SHP77 treated with DMSO at 0.1 percent for 48 hours (cell line): ENCODE measurements at regions not wholly inside any gene's neighbourhood (a gene's known extent, or its start where the extent isn't known, plus 50 kb on each side); places are given as distances from the start of the nearest gene placed in this dataset.
"Not testable (repeated sequence)": the region's sequence is repeated elsewhere in the genome, so short reads cannot be mapped to it uniquely, and the experiment has no call there.

Source experiments
- DNase-seq: peaks from one replicate; lab custom pipeline; 2025; lab: John Stamatoyannopoulos, UW

DNA sequence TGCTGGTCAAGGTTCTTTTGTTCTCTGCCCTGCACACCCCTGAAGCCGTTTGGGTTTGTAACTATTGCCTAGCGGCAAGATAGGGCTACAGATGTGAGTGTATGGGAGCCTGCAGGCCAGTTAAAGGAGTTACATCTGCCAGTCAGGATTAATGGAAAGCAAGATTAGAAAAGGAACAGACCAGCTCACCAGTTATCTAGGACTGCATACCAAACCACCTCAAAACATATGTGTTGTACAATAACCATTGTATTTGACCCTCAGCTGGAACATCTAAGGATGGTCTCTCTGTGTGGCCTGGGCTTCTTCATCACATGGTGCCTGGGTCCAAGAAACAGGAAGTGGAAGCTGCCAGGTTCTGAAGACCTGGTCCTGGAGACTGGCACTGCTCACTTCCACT is 52.5 kb upstream of the FBXO28 start:
- DNase-seq = no peak

DNA sequence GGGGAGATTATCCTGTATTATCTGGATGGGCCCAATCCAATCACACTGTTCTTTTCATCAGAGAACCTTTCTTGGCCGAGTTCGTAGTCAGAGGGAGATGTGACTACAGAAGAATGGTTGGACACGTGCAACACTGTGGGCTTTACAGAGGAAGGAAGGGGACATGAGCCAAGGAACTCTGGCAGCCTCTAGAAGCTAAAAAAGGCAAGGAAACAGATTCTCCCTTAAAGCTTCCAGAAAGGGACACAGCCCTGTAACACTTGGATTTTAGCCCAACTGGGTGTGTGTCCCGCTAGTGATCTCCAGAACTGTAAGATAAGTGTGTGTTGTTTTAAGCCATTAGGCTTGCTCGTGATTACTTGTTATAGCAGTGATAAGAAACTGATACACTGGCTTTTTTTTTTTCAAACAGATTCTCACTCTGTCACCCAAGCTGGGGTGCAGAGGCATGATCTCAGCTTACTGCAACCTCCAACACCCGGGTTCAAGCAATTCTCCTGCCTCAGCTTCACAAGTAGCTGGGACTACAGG is 53.9 kb upstream of the FBXO28 start:
- DNase-seq = no peak

- DNase-seq = no peak
These were observed 55.6 kb upstream of the FBXO28 start for GRCh38 chr1:224058303-224058702.

- no peak for DNase-seq
These were observed 56.3 kb upstream of the FBXO28 start for GRCh38 chr1:224057461-224058199.

GRCh38 chr1:224054611-224055010 is 59.3 kb upstream of the FBXO28 start:
- no peak for DNase-seq

DNA sequence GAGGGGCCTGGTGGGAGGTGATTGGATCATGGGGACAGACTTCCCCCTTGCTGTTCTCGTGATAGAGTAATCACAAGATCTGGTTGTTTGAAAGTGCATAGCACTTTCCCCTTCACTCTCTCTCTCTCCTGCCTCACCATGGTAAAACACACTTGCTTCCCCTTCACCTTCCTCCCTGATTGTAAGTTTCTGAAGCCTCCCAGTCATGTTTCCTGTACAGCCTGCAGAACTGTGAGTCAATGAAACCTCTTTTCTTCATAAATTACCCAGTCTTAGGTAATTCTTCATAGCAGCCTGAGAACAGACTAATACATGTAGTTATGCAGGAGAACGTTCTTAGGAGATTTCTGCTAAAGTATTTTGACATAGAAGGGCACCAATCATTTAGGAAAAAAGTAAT is 59.9 kb upstream of the FBXO28 start:
- DNase-seq = no peak

- no peak for DNase-seq
These were observed 60.5 kb upstream of the FBXO28 start for GRCh38 chr1:224053456-224053855.

DNA sequence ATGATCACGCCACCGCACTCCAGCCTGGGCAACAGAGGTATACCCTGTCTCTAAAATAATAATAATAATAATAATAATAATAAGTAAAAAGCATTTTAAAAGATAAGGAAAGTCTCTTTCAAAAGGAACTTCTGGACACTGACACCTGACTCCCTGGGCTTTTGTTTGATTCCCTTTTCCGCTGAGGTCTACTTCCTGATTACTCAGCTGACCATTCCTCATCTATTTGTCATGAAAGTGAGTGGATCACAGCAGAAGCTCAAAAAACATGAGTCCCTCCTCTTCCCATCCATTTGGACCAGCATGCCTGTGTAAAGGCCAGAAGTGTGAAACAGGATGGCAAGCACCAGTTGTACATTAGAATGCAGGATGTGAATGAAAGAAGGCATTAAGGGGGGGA is 61.1 kb upstream of the FBXO28 start:
- DNase-seq = no peak

GRCh38 chr1:224051782-224052181 is 62.1 kb upstream of the FBXO28 start:
- DNase-seq = not testable (repeated sequence)

- DNase-seq = no peak
These were observed 62.9 kb upstream of the FBXO28 start for GRCh38 chr1:224051086-224051406.

DNA sequence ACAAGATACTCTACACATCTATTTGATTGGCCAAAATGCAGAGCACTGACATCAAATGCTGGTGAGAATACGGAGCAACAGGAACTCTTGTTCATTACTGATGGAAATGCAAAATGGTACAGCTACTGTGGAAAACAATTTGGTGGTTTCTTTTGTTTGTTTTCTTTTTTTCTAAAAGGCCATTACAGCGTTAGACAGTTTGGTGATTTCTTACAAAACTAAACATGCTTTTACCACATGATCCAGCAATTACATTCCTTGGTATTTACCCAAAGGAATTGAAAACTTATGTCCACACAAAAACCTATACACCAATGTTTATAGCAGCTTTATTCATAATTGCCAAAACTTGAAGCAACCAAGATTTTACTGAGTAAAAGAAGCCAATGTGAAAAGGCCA is 66.4 kb upstream of the FBXO28 start:
- no peak for DNase-seq

GRCh38 chr1:224045556-224045955 is 68.4 kb upstream of the FBXO28 start:
- no peak for DNase-seq

- DNase-seq = no peak
These were observed 69.5 kb upstream of the FBXO28 start for GRCh38 chr1:224044420-224044819.

DNA sequence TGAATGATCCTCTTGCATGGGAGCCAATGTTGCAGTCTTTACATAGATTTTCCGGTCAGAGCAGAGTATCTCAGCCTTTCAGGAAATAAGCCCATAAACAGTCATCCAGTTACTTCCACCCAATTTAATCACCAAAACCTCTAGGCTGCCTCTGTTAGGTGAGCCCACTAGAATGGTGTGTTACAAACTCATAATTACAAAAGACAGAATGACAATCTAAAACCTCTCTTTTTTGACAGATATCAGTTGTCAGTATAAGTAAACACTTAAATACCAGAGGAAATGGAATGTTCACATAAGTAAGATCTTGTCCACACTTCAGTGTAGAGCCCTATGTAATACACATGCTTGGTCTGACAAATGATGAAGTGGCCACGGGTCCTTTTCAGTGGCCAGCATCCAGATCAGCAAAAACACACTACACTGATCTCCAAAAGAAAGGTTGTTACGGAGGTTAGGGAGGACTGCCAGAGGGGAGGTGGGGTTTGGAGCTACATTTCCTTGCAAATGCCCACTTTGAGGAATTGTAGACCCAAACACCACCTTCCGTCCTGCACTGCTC is 71.3 kb upstream of the FBXO28 start:
- DNase-seq = no peak

DNA sequence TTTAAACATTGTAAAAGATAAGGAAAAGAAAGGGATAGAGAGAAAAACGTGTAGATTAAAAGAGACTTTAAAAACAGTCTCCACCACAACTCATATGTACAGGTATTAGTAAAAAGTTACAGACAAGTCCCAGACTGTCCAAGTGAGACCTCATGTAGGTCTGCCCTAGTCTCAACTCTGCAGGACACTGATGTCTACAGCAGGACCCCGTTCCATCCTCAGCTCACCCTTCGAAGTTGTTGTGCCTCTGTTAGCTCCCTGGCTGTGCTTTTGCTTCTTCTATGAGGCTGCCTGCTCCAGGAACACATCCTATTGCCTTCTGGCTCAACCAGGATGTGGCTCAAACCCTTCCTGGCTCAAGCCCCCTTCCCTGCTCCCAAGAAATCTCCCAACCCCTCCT is 72.9 kb upstream of the FBXO28 start:
- no peak for DNase-seq

GRCh38 chr1:224040423-224040822 is 73.5 kb upstream of the FBXO28 start:
- not testable (repeated sequence) for DNase-seq

GRCh38 chr1:224040006-224040405 is 73.9 kb upstream of the FBXO28 start:
- not testable (repeated sequence) for DNase-seq

DNA sequence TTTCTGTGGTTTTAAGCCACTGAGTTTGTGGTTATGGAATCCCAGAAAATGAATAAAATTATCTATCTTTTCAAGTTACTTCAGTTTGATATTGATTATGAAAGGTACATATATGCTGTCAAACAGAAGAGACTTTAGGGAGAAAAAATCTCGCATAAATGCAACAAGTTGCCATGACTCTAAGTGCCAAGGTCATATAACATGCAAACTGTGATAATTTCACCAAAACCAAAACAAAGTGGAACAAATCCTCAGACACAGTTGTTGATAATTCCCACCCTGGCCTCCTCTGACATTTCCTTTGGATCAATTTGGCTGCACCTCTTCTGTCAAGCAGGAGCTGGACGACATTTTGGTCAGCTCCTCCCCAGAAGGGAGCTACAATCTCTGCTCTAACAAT is 75.1 kb upstream of the FBXO28 start:
- not testable (repeated sequence) for DNase-seq

GRCh38 chr1:224037362-224037761 is 76.5 kb upstream of the FBXO28 start:
- DNase-seq = not testable (repeated sequence)

GRCh38 chr1:224032608-224033276 is 81.2 kb upstream of the FBXO28 start:
- DNase-seq = not testable (repeated sequence)

- DNase-seq = not testable (repeated sequence)
These were observed 81.9 kb upstream of the FBXO28 start for GRCh38 chr1:224031986-224032385.

- not testable (repeated sequence) for DNase-seq
These were observed 83.7 kb upstream of the FBXO28 start for GRCh38 chr1:224030257-224030656.
